C4-2B (cell line): ENCODE measurements at regions not wholly inside any gene's neighbourhood (a gene's known extent, or its start where the extent isn't known, plus 50 kb on each side); places are given as distances from the start of the nearest gene placed in this dataset.

Source experiments
- CTCF ChIP-seq: fragments of 450-650 bp; conservative IDR thresholded peaks from 2 replicates; pipeline ENCODE4 v1.5.1; 2017; ENCODE audit warnings: mild to moderate bottlenecking
- ZFX ChIP-seq: fragments of 450-650 bp; IDR thresholded peaks from 2 replicates; pipeline ENCODE4 v1.6.1; 2017

DNA sequence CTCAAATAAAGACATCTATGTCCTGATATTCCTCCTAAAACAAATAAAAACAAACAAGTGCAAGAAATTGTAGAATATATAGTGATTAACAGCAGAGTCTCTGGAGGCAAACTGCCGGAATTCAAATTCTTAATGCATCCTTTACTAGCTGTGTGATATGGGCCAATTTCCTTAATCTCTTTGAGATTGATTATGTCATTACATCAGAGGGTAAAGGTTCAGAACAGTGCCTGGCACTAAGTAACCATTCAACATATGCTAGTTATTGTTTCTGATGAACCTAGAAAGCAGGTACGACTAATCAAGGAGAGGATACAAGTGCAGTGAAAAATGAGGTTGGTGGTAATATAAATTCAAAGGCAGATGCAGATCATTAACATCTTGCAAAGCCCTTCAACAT, 81.1 kb upstream of the ADAMTS19 start:
- TF ChIP-seq CTCF, result no peak
- TF ChIP-seq ZFX, result no peak
